ENCODE measurements at regions not wholly inside any gene's neighbourhood (a gene's known extent, or its start where the extent isn't known, plus 50 kb on each side); places are given as distances from the start of the nearest gene placed in this dataset.

DNA sequence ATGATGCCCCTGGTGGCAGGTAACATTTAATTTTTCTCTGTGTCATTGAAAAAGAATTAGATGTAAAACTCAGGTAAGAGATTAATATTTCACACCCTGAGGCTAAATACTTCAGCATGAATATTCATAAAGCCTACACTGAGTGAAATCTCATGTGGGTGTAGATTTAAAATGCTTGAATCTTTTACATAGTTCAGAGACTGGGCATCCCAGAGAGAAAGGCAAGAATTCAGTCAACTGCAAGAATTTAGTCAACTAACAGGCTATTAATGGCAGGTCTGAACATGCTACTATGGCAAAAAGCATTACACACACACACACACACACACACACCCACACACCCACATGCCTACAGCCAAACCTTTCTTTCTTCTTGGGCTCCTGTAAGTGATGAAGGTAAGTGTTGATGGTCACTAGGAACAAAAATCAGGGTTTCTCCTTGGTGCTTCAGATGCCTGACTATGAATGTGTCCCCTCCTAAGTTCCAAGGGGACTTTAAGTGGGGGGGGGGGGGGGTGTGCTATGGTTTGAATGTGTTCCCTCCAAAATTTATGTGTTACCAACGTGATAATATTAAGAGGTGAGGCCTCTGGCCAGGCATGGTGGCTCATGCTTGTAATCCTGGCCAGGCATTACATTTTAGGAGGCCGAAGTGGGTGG, 63.7 kb upstream of the PSMD7 start:
- Mint-ChIP-seq H3K9me3 (ENCODE audit: low read depth) (no peaks in the 10 kb centered on the region), H3K27me3 (peaks cover 3% of the 10 kb centered on the region), H3K27ac (no peak overlapping the region), H3K4me3 (ENCODE audit: low read depth) (no peak overlapping the region), H3K36me3 (ENCODE audit: insufficient read depth) (no peaks in the 10 kb centered on the region), H3K4me1 (ENCODE audit: low read depth) (no peaks in the 10 kb centered on the region)
- TF ChIP-seq, protein P1, sequence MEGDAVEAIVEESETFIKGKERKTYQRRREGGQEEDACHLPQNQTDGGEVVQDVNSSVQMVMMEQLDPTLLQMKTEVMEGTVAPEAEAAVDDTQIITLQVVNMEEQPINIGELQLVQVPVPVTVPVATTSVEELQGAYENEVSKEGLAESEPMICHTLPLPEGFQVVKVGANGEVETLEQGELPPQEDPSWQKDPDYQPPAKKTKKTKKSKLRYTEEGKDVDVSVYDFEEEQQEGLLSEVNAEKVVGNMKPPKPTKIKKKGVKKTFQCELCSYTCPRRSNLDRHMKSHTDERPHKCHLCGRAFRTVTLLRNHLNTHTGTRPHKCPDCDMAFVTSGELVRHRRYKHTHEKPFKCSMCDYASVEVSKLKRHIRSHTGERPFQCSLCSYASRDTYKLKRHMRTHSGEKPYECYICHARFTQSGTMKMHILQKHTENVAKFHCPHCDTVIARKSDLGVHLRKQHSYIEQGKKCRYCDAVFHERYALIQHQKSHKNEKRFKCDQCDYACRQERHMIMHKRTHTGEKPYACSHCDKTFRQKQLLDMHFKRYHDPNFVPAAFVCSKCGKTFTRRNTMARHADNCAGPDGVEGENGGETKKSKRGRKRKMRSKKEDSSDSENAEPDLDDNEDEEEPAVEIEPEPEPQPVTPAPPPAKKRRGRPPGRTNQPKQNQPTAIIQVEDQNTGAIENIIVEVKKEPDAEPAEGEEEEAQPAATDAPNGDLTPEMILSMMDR (IDR thresholded peaks at IDR 0.05; ENCODE audit: unreplicated experiment), result no peak
- DNase-seq (ENCODE audit: low spot score, unreplicated experiment), result no peak

DNA sequence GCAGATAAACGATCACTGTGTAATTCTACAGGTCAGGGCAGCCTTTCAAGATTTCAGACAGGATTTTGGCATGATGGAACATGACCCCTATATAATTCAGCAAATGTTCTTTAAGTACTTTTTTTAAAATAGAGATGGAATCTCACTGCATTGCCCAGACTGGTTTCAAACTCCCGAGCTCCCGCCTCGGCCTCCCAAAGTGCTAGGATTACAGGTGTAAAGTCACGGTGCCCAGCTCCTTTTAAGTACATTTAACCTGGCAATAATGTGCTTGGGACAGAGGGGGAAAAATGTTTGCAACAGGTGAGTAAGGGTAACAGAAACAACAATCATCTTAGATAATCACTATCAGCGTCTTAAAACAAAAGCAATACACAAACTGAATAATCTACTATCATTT, 66.5 kb upstream of the PSMD7 start:
- H3K27me3 Mint-ChIP-seq, result no peaks in the 10 kb centered on the region
- peaks cover 1% of the 10 kb centered on the region for H3K4me1 Mint-ChIP-seq (ENCODE audit: low read depth)
- H3K4me3 Mint-ChIP-seq (ENCODE audit: low read depth), result no peak overlapping the region
- no peak overlapping the region for H3K27ac Mint-ChIP-seq
- TF ChIP-seq, protein P1 (IDR thresholded peaks at IDR 0.05; ENCODE audit: unreplicated experiment), result no peak
- DNase-seq (ENCODE audit: low spot score, unreplicated experiment), result no peak
- H3K9me3 Mint-ChIP-seq (ENCODE audit: low read depth), result no peaks in the 10 kb centered on the region
- no peaks in the 10 kb centered on the region for H3K36me3 Mint-ChIP-seq (ENCODE audit: insufficient read depth)

DNA sequence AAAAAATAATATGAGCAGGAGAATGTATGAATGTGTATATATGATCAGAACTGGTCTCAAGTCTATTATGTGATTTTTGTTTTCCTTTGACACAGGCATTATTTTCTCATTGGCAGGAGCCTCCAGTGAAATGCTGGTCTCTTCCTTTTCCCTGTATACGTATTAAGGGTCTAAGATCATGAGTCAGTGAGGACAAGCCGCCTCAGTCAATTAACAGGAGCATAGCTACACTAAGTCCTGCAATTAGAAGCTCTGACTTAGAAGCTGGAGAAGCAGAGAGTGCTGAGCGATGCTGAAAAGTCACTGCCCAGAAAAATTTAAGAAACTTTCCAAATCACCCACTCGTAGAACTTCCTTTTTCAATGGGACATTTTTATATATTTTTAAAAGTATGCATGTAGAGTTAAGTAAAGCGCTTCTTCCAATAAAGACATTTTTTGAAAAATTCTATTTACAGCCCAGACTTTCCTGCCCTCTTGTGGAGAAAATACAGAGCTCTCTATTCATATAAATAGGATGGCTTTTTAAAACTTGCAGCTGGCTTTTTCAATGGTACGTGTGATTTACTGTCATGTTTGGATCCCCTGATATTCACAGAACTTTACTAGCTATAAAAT, 70.2 kb upstream of the PSMD7 start:
- H3K4me1 Mint-ChIP-seq (ENCODE audit: low read depth), result peaks cover 1% of the 10 kb centered on the region
- no peaks in the 10 kb centered on the region for H3K9me3 Mint-ChIP-seq (ENCODE audit: low read depth)
- no peak for DNase-seq (ENCODE audit: low spot score, unreplicated experiment)
- H3K27me3 Mint-ChIP-seq, result no peaks in the 10 kb centered on the region
- TF ChIP-seq, protein P1 (IDR thresholded peaks at IDR 0.05; ENCODE audit: unreplicated experiment), result peak; percentile 60
- no peaks in the 10 kb centered on the region for H3K36me3 Mint-ChIP-seq (ENCODE audit: insufficient read depth)
- no peak overlapping the region for H3K4me3 Mint-ChIP-seq (ENCODE audit: low read depth)
- H3K27ac Mint-ChIP-seq, result no peak overlapping the region

DNA sequence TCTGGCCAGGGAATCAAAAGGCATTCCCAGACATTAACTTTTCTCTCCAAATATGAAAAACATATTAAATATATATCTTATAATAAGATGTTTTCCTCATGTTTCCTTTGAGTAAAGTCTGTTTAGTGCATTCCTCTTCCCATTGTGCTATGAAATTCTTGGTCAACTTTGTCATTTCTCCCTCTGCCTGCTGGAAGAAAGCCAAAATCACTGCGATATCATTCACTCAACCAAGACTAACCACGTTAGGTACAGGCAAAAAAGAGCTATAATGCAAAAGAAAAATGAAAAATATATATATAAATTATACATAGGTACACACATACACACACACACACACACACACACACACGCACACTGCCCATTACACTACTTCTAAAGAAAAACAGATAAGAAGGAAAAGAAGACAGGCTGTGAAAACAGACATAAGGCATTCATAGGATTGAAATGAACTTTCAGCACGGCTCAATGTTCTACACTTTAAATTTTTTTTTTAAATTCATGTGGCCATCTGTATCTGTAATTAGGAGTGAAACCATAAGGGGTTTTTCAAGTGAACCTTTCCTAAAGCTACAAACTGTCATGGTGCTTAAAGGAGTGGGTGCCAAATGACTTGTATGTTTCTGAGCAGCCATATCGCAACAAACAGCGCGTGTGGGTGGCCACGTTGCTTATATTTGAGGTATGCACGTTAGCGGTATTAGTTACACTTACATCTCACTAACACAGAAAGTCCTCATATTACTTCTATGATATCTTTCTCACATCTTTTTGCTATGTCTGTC, 71.6 kb upstream of the PSMD7 start:
- no peak for DNase-seq (ENCODE audit: low spot score, unreplicated experiment)
- no peaks in the 10 kb centered on the region for H3K27me3 Mint-ChIP-seq
- H3K4me1 Mint-ChIP-seq (ENCODE audit: low read depth), result peaks cover 1% of the 10 kb centered on the region
- no peaks in the 10 kb centered on the region for H3K9me3 Mint-ChIP-seq (ENCODE audit: low read depth)
- TF ChIP-seq, protein P1 (IDR thresholded peaks at IDR 0.05; ENCODE audit: unreplicated experiment), result no peak
- H3K36me3 Mint-ChIP-seq (ENCODE audit: insufficient read depth), result no peaks in the 10 kb centered on the region
- no peak overlapping the region for H3K4me3 Mint-ChIP-seq (ENCODE audit: low read depth)
- no peak overlapping the region for H3K27ac Mint-ChIP-seq

DNA sequence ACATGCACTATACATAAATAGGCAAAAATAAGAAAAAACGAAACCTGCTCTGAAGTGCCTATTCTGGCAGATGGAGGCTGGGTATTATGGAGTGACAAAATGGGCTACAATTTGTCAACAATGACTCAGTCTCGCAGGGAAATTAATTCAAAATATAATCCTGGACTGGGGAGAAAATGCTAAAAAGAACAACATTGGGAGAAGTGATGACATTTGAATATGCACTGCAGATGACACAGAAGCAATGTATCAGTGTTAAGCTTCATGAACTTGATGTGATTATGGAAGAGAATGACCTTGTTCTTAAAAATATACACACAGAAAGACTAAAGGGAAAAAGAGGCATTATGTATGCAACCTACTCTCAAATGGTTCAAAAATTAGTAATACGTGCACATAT, 74.8 kb upstream of the PSMD7 start:
- no peaks in the 10 kb centered on the region for H3K27me3 Mint-ChIP-seq
- TF ChIP-seq, protein P1 (IDR thresholded peaks at IDR 0.05; ENCODE audit: unreplicated experiment), result no peak
- no peak for DNase-seq (ENCODE audit: low spot score, unreplicated experiment)
- H3K27ac Mint-ChIP-seq, result no peak overlapping the region
- no peak overlapping the region for H3K4me3 Mint-ChIP-seq (ENCODE audit: low read depth)
- H3K9me3 Mint-ChIP-seq (ENCODE audit: low read depth), result no peaks in the 10 kb centered on the region
- H3K36me3 Mint-ChIP-seq (ENCODE audit: insufficient read depth), result no peaks in the 10 kb centered on the region
- H3K4me1 Mint-ChIP-seq (ENCODE audit: low read depth), result peaks cover 1% of the 10 kb centered on the region
